PFSK-1 (cell line): ENCODE measurements at regions not wholly inside any gene's neighbourhood (a gene's known extent, or its start where the extent isn't known, plus 50 kb on each side); places are given as distances from the start of the nearest gene placed in this dataset.

Source experiments
- FOXP2 ChIP-seq: optimal IDR thresholded peaks from 2 replicates; pipeline ENCODE3; 2011; ENCODE audit warnings: borderline replicate concordance, control low read depth, inconsistent platforms; ENCODE audit not compliant: insufficient read depth; ENCODE audit errors: extremely low read length, extremely low read depth
- POLR2AphosphoS5 ChIP-seq: IDR thresholded peaks from 2 replicates; pipeline ENCODE4 v1.6.1; 2012; ENCODE audit warnings: low read depth, mild to moderate bottlenecking, control low read depth, low read length, moderate library complexity
- SIN3A ChIP-seq: IDR thresholded peaks from 2 replicates; pipeline ENCODE4 v1.6.1; 2012; ENCODE audit warnings: mild to moderate bottlenecking, low read length, moderate library complexity, borderline replicate concordance; ENCODE audit not compliant: insufficient read depth
- TAF1 ChIP-seq: IDR thresholded peaks from 2 replicates; pipeline ENCODE4 v1.6.1; 2012; ENCODE audit warnings: low read length, control low read depth, borderline replicate concordance; ENCODE audit not compliant: insufficient read depth
- TF ChIP-seq, protein P1 (sequence below), 2 experiments: IDR thresholded peaks; 2 replicates each; pipeline versions ENCODE4 v1.6.1 to v1.8.0; 2011 to 2012; ENCODE audit warnings: low read depth in 2 of 2, low read length in 2 of 2, control low read depth in 1 of 2, inconsistent platforms in 1 of 2, mild to moderate bottlenecking in 1 of 2, moderate library complexity in 1 of 2; ENCODE audit not compliant: insufficient read depth in 1 of 2

DNA sequence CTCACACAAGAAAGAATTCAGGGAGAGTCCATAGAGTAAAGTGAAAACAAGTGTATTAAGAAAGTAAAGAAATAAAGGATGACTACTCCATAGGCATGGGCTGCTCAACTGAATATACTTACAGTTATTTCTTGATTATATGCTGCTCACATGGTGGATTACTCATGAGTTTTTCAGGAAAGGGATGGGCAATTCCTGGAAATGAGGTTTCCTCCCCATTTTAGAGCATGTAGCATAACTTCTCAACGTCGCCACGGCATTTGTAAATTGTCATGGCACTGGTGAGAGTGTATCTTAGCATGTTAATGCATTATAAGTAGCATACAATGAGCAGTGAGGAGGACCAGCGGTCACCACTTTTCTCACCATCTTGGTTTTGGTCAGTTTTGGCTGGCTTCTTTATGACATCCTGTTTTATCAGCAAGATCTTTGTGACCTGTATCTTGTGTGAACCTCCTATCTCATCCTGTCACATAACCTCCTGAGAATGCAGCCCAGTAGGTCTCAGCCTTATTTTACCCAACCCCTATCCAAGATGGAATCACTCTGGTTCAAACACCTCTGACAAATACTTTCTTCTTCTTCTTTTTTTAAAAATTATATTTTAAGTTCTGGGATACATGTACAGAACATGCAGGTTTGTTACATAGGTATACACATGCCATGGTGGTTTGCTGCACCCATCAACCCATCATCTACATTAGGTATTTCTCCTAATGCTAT is 849.7 kb downstream of the TBL1XR1 start:
- TF ChIP-seq SIN3A, result no peak
- no peak for TF ChIP-seq FOXP2
- no peak for TF ChIP-seq POLR2AphosphoS5
- no peak for TF ChIP-seq TAF1
- TF ChIP-seq, protein P1, sequence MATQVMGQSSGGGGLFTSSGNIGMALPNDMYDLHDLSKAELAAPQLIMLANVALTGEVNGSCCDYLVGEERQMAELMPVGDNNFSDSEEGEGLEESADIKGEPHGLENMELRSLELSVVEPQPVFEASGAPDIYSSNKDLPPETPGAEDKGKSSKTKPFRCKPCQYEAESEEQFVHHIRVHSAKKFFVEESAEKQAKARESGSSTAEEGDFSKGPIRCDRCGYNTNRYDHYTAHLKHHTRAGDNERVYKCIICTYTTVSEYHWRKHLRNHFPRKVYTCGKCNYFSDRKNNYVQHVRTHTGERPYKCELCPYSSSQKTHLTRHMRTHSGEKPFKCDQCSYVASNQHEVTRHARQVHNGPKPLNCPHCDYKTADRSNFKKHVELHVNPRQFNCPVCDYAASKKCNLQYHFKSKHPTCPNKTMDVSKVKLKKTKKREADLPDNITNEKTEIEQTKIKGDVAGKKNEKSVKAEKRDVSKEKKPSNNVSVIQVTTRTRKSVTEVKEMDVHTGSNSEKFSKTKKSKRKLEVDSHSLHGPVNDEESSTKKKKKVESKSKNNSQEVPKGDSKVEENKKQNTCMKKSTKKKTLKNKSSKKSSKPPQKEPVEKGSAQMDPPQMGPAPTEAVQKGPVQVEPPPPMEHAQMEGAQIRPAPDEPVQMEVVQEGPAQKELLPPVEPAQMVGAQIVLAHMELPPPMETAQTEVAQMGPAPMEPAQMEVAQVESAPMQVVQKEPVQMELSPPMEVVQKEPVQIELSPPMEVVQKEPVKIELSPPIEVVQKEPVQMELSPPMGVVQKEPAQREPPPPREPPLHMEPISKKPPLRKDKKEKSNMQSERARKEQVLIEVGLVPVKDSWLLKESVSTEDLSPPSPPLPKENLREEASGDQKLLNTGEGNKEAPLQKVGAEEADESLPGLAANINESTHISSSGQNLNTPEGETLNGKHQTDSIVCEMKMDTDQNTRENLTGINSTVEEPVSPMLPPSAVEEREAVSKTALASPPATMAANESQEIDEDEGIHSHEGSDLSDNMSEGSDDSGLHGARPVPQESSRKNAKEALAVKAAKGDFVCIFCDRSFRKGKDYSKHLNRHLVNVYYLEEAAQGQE (IDR thresholded peaks at IDR 0.05; ENCODE audit: insufficient read depth in 1 of 2, low read depth in 2 of 2, low read length in 2 of 2), result no peak

DNA sequence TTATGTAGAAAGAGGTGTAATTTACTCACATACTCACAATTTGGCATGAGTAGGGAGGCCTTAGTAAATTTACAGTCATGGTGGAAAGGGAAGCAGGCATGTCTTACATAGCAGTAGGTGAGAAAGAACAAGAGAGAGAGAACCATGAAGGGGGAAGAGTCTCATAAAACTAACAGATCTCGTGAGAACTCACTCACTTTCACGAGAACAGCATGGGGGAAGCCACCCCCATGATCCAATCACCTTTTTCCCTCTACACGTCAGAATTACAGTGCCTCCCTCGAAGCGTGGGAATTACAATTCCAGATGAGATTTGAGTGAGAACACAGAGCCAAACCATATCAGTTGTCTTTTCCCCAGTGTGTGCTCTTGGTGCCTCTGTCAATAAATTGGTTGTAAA is 855.3 kb downstream of the TBL1XR1 start:
- TF ChIP-seq POLR2AphosphoS5 (no peak), SIN3A (no peak), TAF1 (no peak), FOXP2 (no peak)
- TF ChIP-seq, protein P1 (IDR thresholded peaks at IDR 0.05; ENCODE audit: insufficient read depth in 1 of 2, low read depth in 2 of 2, low read length in 2 of 2), result no peak

DNA sequence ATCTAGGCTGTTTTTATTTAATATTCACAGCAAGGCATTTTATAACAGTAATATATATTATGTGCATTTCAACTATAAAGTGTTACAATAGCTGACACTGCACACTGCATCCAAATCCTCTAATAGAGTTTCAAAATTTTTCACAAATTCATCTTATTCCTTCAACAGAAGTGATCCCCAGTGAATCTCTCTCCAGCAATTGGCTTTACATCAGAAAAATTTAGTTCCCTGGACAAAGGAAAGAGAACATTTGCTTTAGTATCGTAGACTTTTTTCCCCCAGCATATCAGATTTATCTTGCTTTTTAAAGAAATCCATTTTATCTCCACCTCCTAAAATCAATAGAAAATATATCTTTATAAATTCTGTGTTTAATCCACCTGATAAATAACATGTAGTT is 868.6 kb downstream of the TBL1XR1 start:
- TF ChIP-seq POLR2AphosphoS5 (no peak), TAF1 (no peak), SIN3A (no peak), FOXP2 (no peak)
- TF ChIP-seq, protein P1 (IDR thresholded peaks at IDR 0.05; ENCODE audit: insufficient read depth in 1 of 2, low read depth in 2 of 2, low read length in 2 of 2), result no peak

DNA sequence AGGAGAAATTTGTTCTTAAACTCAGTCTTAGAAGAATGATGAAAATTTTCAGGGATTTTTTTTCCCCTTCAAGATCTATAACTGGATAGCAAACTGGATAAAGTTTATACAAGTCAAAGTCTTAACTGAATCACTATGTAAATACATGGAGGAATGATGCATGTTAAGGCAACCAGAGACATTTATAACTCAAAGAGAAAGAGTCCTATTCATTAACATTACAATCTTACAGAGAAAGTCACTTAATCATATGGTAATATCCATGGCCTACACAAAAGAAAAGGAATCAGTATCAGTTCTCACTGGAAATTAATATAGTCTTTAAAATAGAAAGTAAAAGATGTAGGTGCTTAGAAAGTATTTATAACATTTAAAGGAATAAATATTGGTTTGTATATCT is 869.1 kb downstream of the TBL1XR1 start:
- no peak for TF ChIP-seq TAF1
- no peak for TF ChIP-seq FOXP2
- TF ChIP-seq, protein P1 (IDR thresholded peaks at IDR 0.05; ENCODE audit: insufficient read depth in 1 of 2, low read depth in 2 of 2, low read length in 2 of 2), result no peak
- no peak for TF ChIP-seq POLR2AphosphoS5
- no peak for TF ChIP-seq SIN3A

DNA sequence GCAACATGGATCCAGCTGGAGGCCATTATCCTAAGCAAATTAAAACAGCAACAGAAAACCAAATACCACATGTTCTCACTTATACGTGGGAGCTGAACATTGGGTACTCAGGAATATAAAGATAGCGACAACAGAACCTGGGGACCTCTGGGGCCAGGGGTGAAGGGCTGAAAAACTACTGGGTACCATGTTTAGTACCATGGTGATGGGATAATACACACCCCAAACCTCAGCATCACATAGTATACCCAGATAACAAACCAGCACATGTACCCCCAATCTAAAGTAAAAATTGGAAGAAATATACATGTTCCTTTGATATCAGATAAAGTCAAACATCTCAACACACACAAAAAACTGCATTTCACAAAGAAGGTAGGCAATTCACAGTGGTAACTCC is 876.2 kb downstream of the TBL1XR1 start:
- TF ChIP-seq FOXP2 (no peak), POLR2AphosphoS5 (no peak), SIN3A (no peak), TAF1 (no peak)
- TF ChIP-seq, protein P1 (IDR thresholded peaks at IDR 0.05; ENCODE audit: insufficient read depth in 1 of 2, low read depth in 2 of 2, low read length in 2 of 2), result no peak
